GM19240 (cell line): ENCODE measurements at regions not wholly inside any gene's neighbourhood (a gene's known extent, or its start where the extent isn't known, plus 50 kb on each side); places are given as distances from the start of the nearest gene placed in this dataset.
"Not testable (repeated sequence)": the region's sequence is repeated elsewhere in the genome, so short reads cannot be mapped to it uniquely, and the experiment has no call there.

Source experiments
- DNase-seq: peaks from one replicate; pipeline ENCODE4 v3.0.0; 2011; ENCODE audit warnings: low spot score; ENCODE audit not compliant: insufficient read length

- no peak for DNase-seq
Observed at GRCh38 chr2:67616749-67617148, 219.6 kb downstream of the ETAA1 start.

DNA sequence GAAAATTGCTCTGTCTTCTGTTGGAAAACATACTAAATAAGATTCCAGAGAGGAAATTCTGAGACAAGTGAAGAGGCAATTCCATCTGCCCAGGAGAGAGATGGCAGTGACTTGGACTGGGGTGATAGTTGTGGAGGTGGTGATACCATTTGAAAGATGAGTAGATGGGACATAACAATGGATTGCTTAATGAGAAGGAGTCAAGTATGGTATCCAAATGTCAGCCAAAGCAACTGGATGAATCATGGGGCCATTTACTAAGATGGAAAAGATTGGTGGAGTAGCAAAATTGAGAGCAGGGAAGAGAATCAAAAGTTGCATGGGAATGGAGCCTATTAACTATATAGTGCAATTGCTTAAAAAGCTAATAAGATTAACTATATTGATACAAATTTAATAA is 222.1 kb downstream of the ETAA1 start:
- no peak for DNase-seq

DNA sequence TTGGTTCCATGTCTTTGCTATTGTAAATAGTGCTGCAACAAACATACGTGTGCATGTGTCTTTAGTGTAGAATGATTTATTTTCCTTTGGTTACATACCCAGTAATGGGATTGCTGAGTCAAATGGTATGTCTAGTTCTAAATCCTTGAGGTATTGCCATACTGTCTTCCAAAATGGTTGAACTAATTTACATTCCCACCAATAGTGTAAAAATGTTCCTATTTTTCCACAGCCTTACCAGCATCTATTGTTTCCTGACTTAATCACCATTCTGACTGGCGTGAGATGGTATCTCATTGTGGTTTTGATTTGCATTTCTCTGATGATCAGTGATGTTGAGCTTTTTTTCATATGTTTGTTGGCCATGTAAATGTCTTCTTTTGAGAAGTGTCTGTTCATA is 226.6 kb downstream of the ETAA1 start:
- DNase-seq, result not testable (repeated sequence)

DNA sequence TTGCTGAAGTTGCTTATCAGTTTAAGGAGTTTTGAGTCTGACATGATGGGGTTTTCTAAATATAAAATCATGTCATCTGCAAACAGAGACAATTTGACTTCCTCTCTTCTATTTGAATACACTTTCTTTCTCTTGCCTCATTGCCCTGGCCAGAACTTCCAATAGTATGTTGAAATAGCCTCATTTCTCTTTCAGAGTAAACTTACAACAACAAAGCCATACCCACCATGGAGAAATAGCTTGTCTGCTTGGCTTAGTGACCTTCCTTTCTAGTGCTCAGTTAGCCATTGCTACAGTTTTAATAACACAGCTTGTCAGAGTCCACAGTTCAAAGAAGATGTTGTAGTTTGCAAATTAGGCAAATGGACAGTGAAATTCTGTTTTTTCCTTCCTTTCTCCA is 228.0 kb downstream of the ETAA1 start:
- DNase-seq, result no peak

DNA sequence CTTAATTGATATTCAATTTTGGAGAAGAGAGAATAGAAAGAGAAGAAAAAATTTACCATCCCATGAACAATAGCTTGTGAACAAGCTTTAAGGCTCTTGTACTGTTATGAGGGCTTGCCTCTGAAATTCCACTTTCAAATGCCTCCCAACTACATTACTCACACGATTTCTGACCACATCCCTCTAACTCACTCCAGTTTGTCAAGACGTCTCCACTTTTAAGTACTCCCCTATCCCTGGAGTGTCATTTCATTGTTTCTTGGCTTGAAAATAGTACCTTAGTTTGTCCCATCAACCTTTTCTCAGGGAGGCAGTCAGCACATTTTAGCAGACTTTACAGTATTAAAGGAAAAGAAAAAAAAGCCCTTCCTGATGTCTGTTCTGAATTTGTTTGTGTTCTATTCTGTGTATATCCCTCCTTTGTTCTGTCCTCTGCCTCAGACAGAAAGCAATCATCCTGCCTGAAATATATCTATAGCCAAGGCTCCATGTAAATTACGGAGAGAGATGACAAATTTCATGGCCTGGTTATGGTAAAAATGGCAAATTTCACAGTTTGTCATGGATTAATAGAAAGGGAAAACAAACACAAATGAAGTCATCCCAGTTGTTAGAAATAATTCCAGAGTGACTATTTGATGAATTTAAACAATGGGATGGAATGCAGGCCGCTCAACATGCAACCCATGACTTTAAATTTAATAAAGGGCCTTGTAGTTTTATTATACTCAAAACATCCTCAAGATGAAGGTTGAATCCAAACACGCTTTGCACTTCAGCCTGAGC is 228.8 kb downstream of the ETAA1 start:
- no peak for DNase-seq

GRCh38 chr2:67626656-67627055 is 229.5 kb downstream of the ETAA1 start:
- DNase-seq, result no peak

DNA sequence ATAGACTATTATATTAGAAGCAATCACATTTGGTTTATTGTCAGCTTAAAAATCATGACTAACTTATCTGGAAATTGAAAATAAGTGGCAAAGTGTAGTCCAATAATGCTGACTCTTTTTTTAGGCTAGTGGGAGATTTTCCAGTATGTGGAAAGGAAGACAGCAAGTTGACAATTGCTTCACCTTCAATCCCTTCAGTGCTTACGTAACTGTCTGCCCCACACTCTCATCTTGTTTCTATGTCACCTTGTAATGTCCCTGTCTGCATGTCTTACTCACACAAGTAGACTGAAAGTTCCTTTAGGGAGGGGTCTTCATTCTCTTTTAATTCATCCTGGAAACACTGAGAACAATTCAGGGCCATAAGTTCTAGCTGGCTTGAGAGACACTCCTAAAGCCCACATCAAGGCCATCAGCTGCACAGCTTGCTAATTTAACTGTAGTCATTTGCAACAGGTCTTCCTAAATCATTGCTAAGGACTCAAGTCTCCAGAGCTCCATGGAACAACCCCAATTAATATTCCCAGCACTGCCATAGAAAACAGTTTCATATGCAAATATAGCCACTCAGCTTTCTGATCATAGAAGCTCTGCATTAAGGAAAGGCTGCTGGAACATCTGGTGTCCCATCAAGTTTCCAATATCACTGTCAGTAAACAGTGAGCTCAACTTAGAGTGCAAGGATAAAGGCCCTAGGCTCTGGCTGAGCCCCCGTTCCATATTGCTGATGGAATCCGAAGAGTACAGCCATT is 230.5 kb downstream of the ETAA1 start:
- no peak for DNase-seq

DNA sequence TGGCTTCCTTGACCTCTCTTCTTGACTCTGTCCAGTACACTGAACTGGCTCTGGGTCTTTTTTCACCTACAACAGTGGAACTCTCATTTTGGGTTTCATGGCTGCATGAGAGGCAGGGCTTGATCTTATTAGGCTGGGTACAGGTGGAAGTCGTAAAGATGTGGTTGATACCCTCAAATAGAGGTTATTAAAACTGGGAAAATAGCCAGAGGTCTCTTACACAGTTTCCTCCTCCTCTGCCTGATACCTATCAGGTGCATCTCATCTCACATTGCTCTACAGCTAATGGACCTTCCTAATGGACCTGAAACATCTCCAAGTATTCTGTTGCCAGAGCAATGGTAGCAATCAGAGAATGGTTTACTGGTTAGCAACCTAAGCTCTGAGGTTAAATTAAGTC is 231.8 kb downstream of the ETAA1 start:
- DNase-seq, result no peak

- DNase-seq, result no peak
Observed at GRCh38 chr2:67631483-67631882, 234.3 kb downstream of the ETAA1 start.

GRCh38 chr2:67633212-67633856 is 236.2 kb downstream of the ETAA1 start:
- DNase-seq, result no peak

GRCh38 chr2:67638146-67638545 is 241.0 kb downstream of the ETAA1 start:
- DNase-seq, result no peak

GRCh38 chr2:67641312-67642045 is 244.3 kb downstream of the ETAA1 start:
- DNase-seq, result no peak

GRCh38 chr2:67642046-67642382 is 244.9 kb downstream of the ETAA1 start:
- DNase-seq, result no peak

- no peak for DNase-seq
Observed at GRCh38 chr2:67642961-67643360, 245.8 kb downstream of the ETAA1 start.

DNA sequence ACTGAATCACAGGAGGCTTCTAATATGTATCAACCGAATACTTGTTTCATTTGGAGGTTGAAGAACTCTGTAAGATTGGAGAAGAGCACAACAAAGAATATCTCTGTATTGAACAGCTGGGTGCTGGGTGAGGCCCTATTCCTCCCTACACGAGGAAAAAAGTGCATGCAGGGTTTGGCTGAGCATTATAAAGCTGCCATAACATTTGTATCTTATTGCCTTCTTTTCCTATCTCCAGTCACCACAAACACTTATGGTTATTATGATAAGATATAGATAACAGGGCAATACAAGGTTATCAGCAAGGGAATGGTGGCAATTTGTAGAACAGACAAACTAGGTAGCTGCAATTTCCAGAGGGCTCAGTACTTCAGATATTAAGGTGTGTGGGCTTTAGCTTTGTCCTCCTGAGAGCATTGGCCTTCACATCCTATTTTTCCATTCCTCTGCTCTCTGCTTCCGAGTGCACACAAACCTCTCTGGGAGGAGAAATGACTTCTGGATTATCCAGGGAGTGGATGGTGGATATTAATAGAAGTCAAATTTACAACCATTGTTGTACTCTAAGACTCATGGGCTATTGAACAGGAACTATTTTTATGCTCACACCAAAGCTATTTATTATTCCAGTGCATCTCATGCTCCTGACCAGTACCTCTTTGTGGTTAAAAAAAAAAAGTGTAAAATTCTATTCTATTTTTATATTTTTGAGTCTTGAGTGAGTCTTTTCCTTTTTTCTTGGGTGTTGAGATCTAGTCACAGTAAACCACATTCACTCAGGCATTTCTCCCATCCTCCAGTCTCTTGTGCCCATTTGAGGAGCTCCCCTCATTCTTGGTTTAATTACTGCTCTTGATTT is 248.4 kb downstream of the ETAA1 start:
- DNase-seq, result no peak

- DNase-seq, result no peak
Observed at GRCh38 chr2:67646714-67647333, 249.7 kb downstream of the ETAA1 start.

GRCh38 chr2:67649331-67650261 is 252.5 kb downstream of the ETAA1 start:
- DNase-seq, result no peak

- DNase-seq, result no peak
Observed at GRCh38 chr2:67650291-67651133, 253.4 kb downstream of the ETAA1 start.
